Neutrophil (primary cell): ENCODE measurements at regions not wholly inside any gene's neighbourhood (a gene's known extent, or its start where the extent isn't known, plus 50 kb on each side); places are given as distances from the start of the nearest gene placed in this dataset.

ENCODE experiments used
- H3K27ac ChIP-seq: fragments of 200-600 bp; sonication (generic); 2 replicates; pipeline ENCODE4 v1.5.1; 2016; ENCODE audit warnings: mild to moderate bottlenecking, moderate library complexity
- H3K27me3 ChIP-seq: fragments of 200-600 bp; sonication (generic); 2 replicates; pipeline ENCODE4 v1.6.0; 2016; ENCODE audit warnings: mild to moderate bottlenecking
- H3K36me3 ChIP-seq: fragments of 200-600 bp; sonication (generic); 2 replicates; pipeline ENCODE4 v1.5.1; 2017
- H3K4me1 ChIP-seq, 2 experiments: fragments of 200-600 bp in 1 of 2; sonication (generic) in 1 of 2; 1 replicate in 1 of 2; 2 replicates in 1 of 2; pipeline versions ENCODE4 v1.5.1 to v1.6.1; 2013 to 2016; ENCODE audit warnings: low read depth in 1 of 2, low read length in 1 of 2, mild to moderate bottlenecking in 1 of 2, moderate library complexity in 1 of 2; ENCODE audit not compliant: control insufficient read depth in 1 of 2, insufficient read depth in 1 of 2
- H3K4me3 ChIP-seq, 2 experiments: fragments of 200-600 bp in 1 of 2; sonication (generic) in 1 of 2; 1 replicate in 1 of 2; 2 replicates in 1 of 2; pipeline ENCODE4 v1.5.1; 2013 to 2016; ENCODE audit warnings: low read depth in 1 of 2, low read length in 1 of 2, mild to moderate bottlenecking in 1 of 2, moderate library complexity in 1 of 2
- H3K9me3 ChIP-seq: fragments of 200-600 bp; sonication (generic); 2 replicates; pipeline ENCODE4 v1.5.1; 2016
- CTCF ChIP-seq: fragments of 200-600 bp; sonication (generic); IDR thresholded peaks from 2 replicates; pipeline ENCODE4 v1.5.1; 2016; ENCODE audit warnings: antibody characterized with exemption

GRCh38 chr3:153952091-153952490 is 169.1 kb upstream of the ARHGEF26 start:
- Histone ChIP-seq H3K9me3 (no peaks in the 10 kb centered on the region), H3K4me3 (no peak overlapping the region)

GRCh38 chr3:153956613-153957012 is 164.6 kb upstream of the ARHGEF26 start:
- Histone ChIP-seq H3K4me3 (no peak overlapping the region), H3K9me3 (no peaks in the 10 kb centered on the region), H3K36me3 (no peaks in the 10 kb centered on the region), H3K27me3 (no peaks in the 10 kb centered on the region), H3K27ac (no peak overlapping the region), H3K4me1 (no peaks in the 10 kb centered on the region)
- TF ChIP-seq CTCF: no peak

More at GRCh38 chr3:153952091-153952490, 169.1 kb upstream of the ARHGEF26 start:
- TF ChIP-seq CTCF: no peak
- Histone ChIP-seq H3K36me3 (no peaks in the 10 kb centered on the region), H3K4me1 (no peaks in the 10 kb centered on the region), H3K27me3 (no peaks in the 10 kb centered on the region), H3K27ac (no peak overlapping the region)

GRCh38 chr3:153957421-153957820 is 163.8 kb upstream of the ARHGEF26 start:
- TF ChIP-seq CTCF: no peak
- H3K27me3 ChIP-seq: no peaks in the 10 kb centered on the region
- no peaks in the 10 kb centered on the region for H3K9me3 ChIP-seq
- no peaks in the 10 kb centered on the region for H3K36me3 ChIP-seq
- H3K27ac ChIP-seq: no peak overlapping the region
- no peaks in the 10 kb centered on the region for H3K4me1 ChIP-seq
- no peak overlapping the region for H3K4me3 ChIP-seq

GRCh38 chr3:153958635-153959595 is 162.3 kb upstream of the ARHGEF26 start:
- Histone ChIP-seq H3K27me3 (no peaks in the 10 kb centered on the region), H3K4me1 (no peaks in the 10 kb centered on the region), H3K4me3 (no peak overlapping the region), H3K36me3 (no peaks in the 10 kb centered on the region), H3K9me3 (no peaks in the 10 kb centered on the region), H3K27ac (no peak overlapping the region)
- TF ChIP-seq CTCF: no peak

GRCh38 chr3:153960458-153961074 is 160.6 kb upstream of the ARHGEF26 start:
- Histone ChIP-seq H3K27me3 (no peaks in the 10 kb centered on the region), H3K27ac (no peak overlapping the region), H3K9me3 (no peaks in the 10 kb centered on the region), H3K4me3 (no peak overlapping the region), H3K36me3 (no peaks in the 10 kb centered on the region), H3K4me1 (no peaks in the 10 kb centered on the region)
- no peak for TF ChIP-seq CTCF
